HepG2 (cell line): ENCODE measurements at regions not wholly inside any gene's neighbourhood (a gene's known extent, or its start where the extent isn't known, plus 50 kb on each side); places are given as distances from the start of the nearest gene placed in this dataset.

ENCODE experiments used
- ATAC-seq: fragments of 200-7000 bp; cut with Tn5 transposase; 3 replicates; pipeline ENCODE4 v1.9.1; 2020; ENCODE audit warnings: mild to moderate bottlenecking, moderate library complexity
- BruUV-seq: library from RNA; stranded (reverse); fragments of 400-500 nt; replicated peaks from 2 replicates; lab custom pipeline; 2021; lab: Mats Ljungman, UMichigan
- CTCF ChIA-PET: fragments of 300-600 bp; formaldehyde crosslinking; extraction: SDS; loops from one replicate; lab custom pipeline; 2021; ENCODE audit warnings: low total read pairs, inconsistent platforms, low intra/inter-chr PET ratio; lab: Yijun Ruan, JAX
- POLR2A ChIA-PET: fragments of 350-600 bp; sonication (Branson Sonifier 250); formaldehyde crosslinking; loops from one replicate; lab custom pipeline; 2020; ENCODE audit warnings: antibody characterized with exemption, inconsistent platforms; lab: Yijun Ruan, JAX
- DNase-seq: peaks from one replicate; pipeline ENCODE4 v3.0.0-alpha.2; 2015; ENCODE audit warnings: low spot score
- FAIRE-seq: peaks from 3 replicates; lab custom pipeline; 2011; peaks lifted over from hg19 to GRCh38; lab: Jason Lieb, UNC
- H2AFZ ChIP-seq: one replicate; pipeline ENCODE4 v1.6.1; 2011; ENCODE audit warnings: low read length, inconsistent platforms
- H3K27ac ChIP-seq: fragments of 300-600 bp; 3 replicates; pipeline ENCODE4 v1.8.0; 2011; ENCODE audit warnings: mixed run types, mild to moderate bottlenecking, mixed read lengths, low read length, inconsistent platforms; ENCODE audit not compliant: insufficient read depth; ENCODE audit errors: extremely low read length
- H3K27me3 ChIP-seq, 2 experiments: fragments of 200-600 bp in 1 of 2; 2 replicates in 1 of 2; 3 replicates in 1 of 2; pipeline versions ENCODE4 v1.6.0 to v1.8.0; 2011; ENCODE audit warnings: low read length in 2 of 2, mild to moderate bottlenecking in 2 of 2, moderate library complexity in 2 of 2, inconsistent platforms in 1 of 2; ENCODE audit not compliant: insufficient read depth in 2 of 2, control insufficient read depth in 1 of 2
- H3K36me3 ChIP-seq, 2 experiments: fragments of 200-600 bp in 1 of 2; replicated peaks in 1 of 2; 2 replicates in 1 of 2; 3 replicates in 1 of 2; pipeline versions ENCODE4 v1.5.1 to v1.8.0; 2011; ENCODE audit warnings: low read length in 2 of 2, inconsistent platforms in 1 of 2; ENCODE audit not compliant: insufficient read depth in 2 of 2, control insufficient read depth in 1 of 2
- H3K4me1 ChIP-seq: 2 replicates; pipeline ENCODE4 v1.5.1; 2012; ENCODE audit warnings: low read length, inconsistent platforms; ENCODE audit not compliant: insufficient read depth
- H3K4me2 ChIP-seq: 2 replicates; pipeline ENCODE4 v1.6.0; 2011; ENCODE audit warnings: low read depth, low read length, inconsistent platforms
- H3K4me3 ChIP-seq, 3 experiments: fragments of 200-600 bp in 1 of 3; sonication (generic), shearing (Covaris generic) in 1 of 3; replicated peaks in 1 of 3; 2 replicates each; pipeline ENCODE4 v1.5.1; 2011 to 2016; ENCODE audit warnings: low read length in 3 of 3, inconsistent platforms in 2 of 3, low read depth in 2 of 3, mild to moderate bottlenecking in 2 of 3, control low read depth in 1 of 3, mixed read lengths in 1 of 3; ENCODE audit not compliant: insufficient read depth in 1 of 3
- H3K79me2 ChIP-seq: one replicate; pipeline ENCODE4 v1.6.1; 2011; ENCODE audit warnings: low read length, inconsistent platforms; ENCODE audit not compliant: insufficient read depth
- H3K9ac ChIP-seq: 2 replicates; pipeline ENCODE4 v1.6.0; 2011; ENCODE audit warnings: mild to moderate bottlenecking, low read depth, low read length, inconsistent platforms; ENCODE audit not compliant: insufficient read depth
- H3K9me3 ChIP-seq: 2 replicates; pipeline ENCODE4 v1.5.1; 2012; ENCODE audit warnings: mild to moderate bottlenecking, low read length
- H4K20me1 ChIP-seq: 2 replicates; pipeline ENCODE4 v1.6.0; 2011; ENCODE audit warnings: inconsistent platforms, mild to moderate bottlenecking, low read length, moderate library complexity; ENCODE audit not compliant: insufficient read depth
- JARID2 ChIP-seq: sonication (generic); formaldehyde crosslinking; IDR thresholded peaks from 2 replicates; pipeline ENCODE4 v1.8.1; 2023; ENCODE audit warnings: missing genetic modification reagents, inconsistent platforms; ENCODE audit not compliant: insufficient replicate concordance
- KLF15 ChIP-seq: sonication (generic); formaldehyde crosslinking; IDR thresholded peaks from 2 replicates; pipeline ENCODE4 v1.8.1; 2023; ENCODE audit warnings: borderline replicate concordance, mild to moderate bottlenecking, inconsistent platforms, missing genetic modification reagents, mixed read lengths
- MEIS1 ChIP-seq: sonication (generic); formaldehyde crosslinking; IDR thresholded peaks from 2 replicates; pipeline ENCODE4 v1.9.0; 2021; ENCODE audit warnings: mild to moderate bottlenecking, missing genetic modification reagents, moderate library complexity, borderline replicate concordance
- NCOR1 ChIP-seq: fragments of 200-600 bp; sonication (generic); IDR thresholded peaks from 2 replicates; pipeline ENCODE4 v1.7.0; 2017; ENCODE audit warnings: antibody characterized with exemption, low read length, borderline replicate concordance
- NR2F6 ChIP-seq, 2 experiments: IDR thresholded peaks; 2 replicates each; pipeline ENCODE4 v1.6.1; 2016; ENCODE audit warnings: antibody characterized with exemption in 1 of 2, mild to moderate bottlenecking in 1 of 2
- PHF21A ChIP-seq: sonication (generic); formaldehyde crosslinking; IDR thresholded peaks from 2 replicates; pipeline ENCODE4 v1.5.0; 2020; ENCODE audit warnings: mild to moderate bottlenecking, missing genetic modification reagents
- STAT5B ChIP-seq: sonication (generic); formaldehyde crosslinking; IDR thresholded peaks from 2 replicates; pipeline ENCODE4 v1.4.0; 2020; ENCODE audit warnings: missing genetic modification reagents
- ZFP82 ChIP-seq: sonication (generic); formaldehyde crosslinking; IDR thresholded peaks from 2 replicates; pipeline ENCODE4 v1.5.1; 2020; ENCODE audit warnings: mild to moderate bottlenecking, missing genetic modification reagents, borderline replicate concordance
- ZNF17 ChIP-seq: sonication (generic); formaldehyde crosslinking; IDR thresholded peaks from 2 replicates; pipeline ENCODE4 v1.5.0; 2020; ENCODE audit warnings: mild to moderate bottlenecking, missing genetic modification reagents
- ZNF605 ChIP-seq: sonication (generic); formaldehyde crosslinking; IDR thresholded peaks from 2 replicates; pipeline ENCODE4 v1.8.0; 2022; ENCODE audit warnings: mild to moderate bottlenecking, missing genetic modification reagents
- ZNF761 ChIP-seq: sonication (generic); formaldehyde crosslinking; conservative IDR thresholded peaks from 2 replicates; pipeline ENCODE4 v1.4.0; 2020; ENCODE audit warnings: mild to moderate bottlenecking, missing genetic modification reagents
- WGBS: methylation state at CpG from one replicate; pipeline ENCODE4 v1.1.6; 2017; ENCODE audit warnings: low lambda C conversion rate; 5-methylcytosine and 5-hydroxymethylcytosine counted together
- in situ Hi-C: cut with HindIII; loops from 2 replicates; pipeline ENCODE4 v1.10.0; 2017; ENCODE audit warnings: low pct_unique_long_range_greater_than_20kb; ENCODE audit not compliant: extremely low pct_ligation_motif_present
- intact Hi-C: fragments of 100-400 bp; cut with micrococcal nuclease; formaldehyde crosslinking; loops from one replicate; pipeline ENCODE4 v1.10.0; 2022; ENCODE audit not compliant: unreplicated experiment
- TF ChIP-seq, protein P1 (sequence below), 2 experiments: fragments of 450-650 bp in 1 of 2; sonication (generic) in 1 of 2; formaldehyde crosslinking; IDR thresholded peaks; 2 replicates each; pipeline versions ENCODE4 v1.5.0 to v1.8.0; 2020 to 2022; ENCODE audit warnings: mild to moderate bottlenecking in 1 of 2, missing genetic modification reagents in 1 of 2

- intact Hi-C loops = no loop called here
- ATAC-seq = no peak
- TF ChIP-seq ZNF605 (CRISPR knock-in tag) (no peak), ZNF17 (CRISPR knock-in tag) (no peak), JARID2 (no peak), NCOR1 (no peak), STAT5B (CRISPR knock-in tag) (no peak), MEIS1 (no peak), ZNF761 (CRISPR knock-in tag) (no peak), NR2F6 (IDR thresholded peaks at IDR 0.05) (no peak), NR2F6 (CRISPR knock-in tag; IDR thresholded peaks at IDR 0.05) (no peak), ZFP82 (CRISPR knock-in tag) (no peak), KLF15 (CRISPR knock-in tag) (no peak), PHF21A (CRISPR knock-in tag) (no peak)
- TF ChIP-seq, protein P1, sequence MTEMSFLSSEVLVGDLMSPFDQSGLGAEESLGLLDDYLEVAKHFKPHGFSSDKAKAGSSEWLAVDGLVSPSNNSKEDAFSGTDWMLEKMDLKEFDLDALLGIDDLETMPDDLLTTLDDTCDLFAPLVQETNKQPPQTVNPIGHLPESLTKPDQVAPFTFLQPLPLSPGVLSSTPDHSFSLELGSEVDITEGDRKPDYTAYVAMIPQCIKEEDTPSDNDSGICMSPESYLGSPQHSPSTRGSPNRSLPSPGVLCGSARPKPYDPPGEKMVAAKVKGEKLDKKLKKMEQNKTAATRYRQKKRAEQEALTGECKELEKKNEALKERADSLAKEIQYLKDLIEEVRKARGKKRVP (CRISPR knock-in tag; IDR thresholded peaks at IDR 0.05) = no peak
- Histone ChIP-seq H3K9me3 (no peaks in the 10 kb centered on the region), H4K20me1 (no peaks in the 10 kb centered on the region), H3K4me2 (no peak overlapping the region), H3K79me2 (no peaks in the 10 kb centered on the region), H3K27ac (no peak overlapping the region), H3K4me3 (no peak overlapping the region), H3K27me3 (peaks cover 0 to 13% of the 10 kb centered on the region in 2 experiments; a peak in 1 of 5 replicates), H3K36me3 (no peaks in the 10 kb centered on the region), H2AFZ (no peak overlapping the region), H3K9ac (no peak overlapping the region), H3K4me1 (0 out of 2 replicates have a peak, but pooled peaks cover 10% of the 10 kb centered on the region)
- no TSS peak for BruUV-seq
- FAIRE-seq = no peak
- in situ Hi-C loops = no loop called here
- WGBS = 49% methylated on average over 5 of the region's 5 CpGs
- ChIA-PET CTCF (no interaction called here), POLR2A (no interaction called here)
- no peak for DNase-seq
Observed at GRCh38 chr15:66897971-66898370, 167.4 kb upstream of the SMAD3 start.
